GM06990 (cell line): ENCODE measurements at regions not wholly inside any gene's neighbourhood (a gene's known extent, or its start where the extent isn't known, plus 50 kb on each side); places are given as distances from the start of the nearest gene placed in this dataset.
"Not testable (repeated sequence)": the region's sequence is repeated elsewhere in the genome, so short reads cannot be mapped to it uniquely, and the experiment has no call there.

Experiments used
- DNase-seq: peaks from one replicate; pipeline ENCODE4 v3.0.0-alpha.2; 2011; ENCODE audit not compliant: insufficient read length; ENCODE audit errors: extremely low read depth
- H3K27me3 ChIP-seq: replicated peaks from 2 replicates; pipeline ENCODE4 v1.6.0; 2011; ENCODE audit warnings: low read length; ENCODE audit not compliant: control insufficient read depth, insufficient read depth
- H3K36me3 ChIP-seq: 2 replicates; pipeline ENCODE4 v1.5.1; 2011; ENCODE audit warnings: low read length; ENCODE audit not compliant: control insufficient read depth, insufficient read depth
- H3K4me3 ChIP-seq: replicated peaks from 2 replicates; pipeline ENCODE4 v1.5.1; 2011; ENCODE audit warnings: low read depth, mild to moderate bottlenecking, control low read depth, low read length
- CTCF ChIP-seq: IDR thresholded peaks from 2 replicates; pipeline ENCODE4 v1.5.1; 2011; ENCODE audit warnings: low read length, control low read depth, mild to moderate bottlenecking, inconsistent platforms; ENCODE audit not compliant: insufficient read depth, poor library complexity, severe bottlenecking

GRCh38 chr16:26983426-26983825, 83.3 kb upstream of the C16orf82 start:
- DNase-seq: no peak
- Histone ChIP-seq H3K4me3 (no peak overlapping the region), H3K27me3 (no peaks in the 10 kb centered on the region), H3K36me3 (no peaks in the 10 kb centered on the region)
- no peak for TF ChIP-seq CTCF

- no peak for TF ChIP-seq CTCF
- Histone ChIP-seq H3K36me3 (no peaks in the 10 kb centered on the region), H3K4me3 (no peak overlapping the region), H3K27me3 (no peaks in the 10 kb centered on the region)
- DNase-seq: no peak
Measured at GRCh38 chr16:26985100-26986065, 81.3 kb upstream of the C16orf82 start.

- TF ChIP-seq CTCF: no peak
- no peak for DNase-seq
- no peak overlapping the region for H3K4me3 ChIP-seq
- no peaks in the 10 kb centered on the region for H3K27me3 ChIP-seq
- no peaks in the 10 kb centered on the region for H3K36me3 ChIP-seq
Measured at GRCh38 chr16:26987597-26988010, 79.1 kb upstream of the C16orf82 start.

- H3K27me3 ChIP-seq: no peaks in the 10 kb centered on the region
- DNase-seq: no peak
- H3K4me3 ChIP-seq: no peak overlapping the region
- TF ChIP-seq CTCF: no peak
- no peaks in the 10 kb centered on the region for H3K36me3 ChIP-seq
Measured at GRCh38 chr16:26988186-26988585, 78.5 kb upstream of the C16orf82 start.

GRCh38 chr16:26990384-26991120, 76.2 kb upstream of the C16orf82 start:
- H3K4me3 ChIP-seq, H3K27me3 ChIP-seq, H3K36me3 ChIP-seq, DNase-seq: not testable (repeated sequence)
